CD4-positive, alpha-beta memory T cell (primary cell): ENCODE measurements at regions not wholly inside any gene's neighbourhood (a gene's known extent, or its start where the extent isn't known, plus 50 kb on each side); places are given as distances from the start of the nearest gene placed in this dataset.
"Not testable (repeated sequence)": the region's sequence is repeated elsewhere in the genome, so short reads cannot be mapped to it uniquely, and the experiment has no call there.

Source experiments
- CTCF ChIA-PET: fragments of 350-600 bp; sonication (Branson Sonifier 250); formaldehyde crosslinking; loops from one replicate; lab custom pipeline; 2021; ENCODE audit warnings: inconsistent platforms; ENCODE audit not compliant: partially characterized antibody; lab: Charles Lee
- POLR2A ChIA-PET: fragments of 350-600 bp; sonication (Branson Sonifier 250); formaldehyde crosslinking; loops from one replicate; lab custom pipeline; 2021; ENCODE audit not compliant: partially characterized antibody; lab: Charles Lee
- DNase-seq, 5 donors: peaks; one replicate each; pipeline versions ENCODE4 v3.0.0 to v3.0.0-alpha.2; 2020 to 2022; ENCODE audit warnings: mixed read lengths in 1 of 5
- H3K27ac ChIP-seq: one replicate; pipeline ENCODE4 v1.7.0; 2013; ENCODE audit warnings: low read depth, low read length
- H3K27me3 ChIP-seq: 2 replicates; pipeline ENCODE4 v1.7.0; 2013; ENCODE audit warnings: mild to moderate bottlenecking, low read length, moderate library complexity; ENCODE audit not compliant: insufficient read depth
- H3K36me3 ChIP-seq: 2 replicates; pipeline ENCODE4 v1.7.0; 2013; ENCODE audit warnings: mild to moderate bottlenecking, low read length, moderate library complexity; ENCODE audit not compliant: insufficient read depth
- H3K4me1 ChIP-seq: 2 replicates; pipeline ENCODE4 v1.7.0; 2013; ENCODE audit warnings: mild to moderate bottlenecking, low read length, moderate library complexity; ENCODE audit not compliant: insufficient read depth
- H3K4me3 ChIP-seq, 2 donors: one replicate each; pipeline ENCODE4 v1.7.0; 2013; ENCODE audit warnings: low read length in 2 of 2, mild to moderate bottlenecking in 1 of 2
- H3K9me3 ChIP-seq, 2 donors: one replicate each; pipeline ENCODE4 v1.7.0; 2013; ENCODE audit warnings: low read length in 2 of 2, control low read depth in 1 of 2; ENCODE audit not compliant: control insufficient read depth in 1 of 2
- H3K27ac Mint-ChIP-seq, 7 donors: one replicate each; pipeline ENCODE4 v1.8.0; 2020 to 2021; ENCODE audit warnings: mixed read lengths in 7 of 7, mild to moderate bottlenecking in 6 of 7, inconsistent platforms in 3 of 7, moderate library complexity in 3 of 7
- H3K27me3 Mint-ChIP-seq, 2 donors: one replicate each; pipeline ENCODE4 v1.8.0; 2020 to 2021; ENCODE audit warnings: mixed read lengths in 2 of 2
- H3K36me3 Mint-ChIP-seq, 2 donors: one replicate each; pipeline ENCODE4 v1.8.0; 2020 to 2021; ENCODE audit warnings: mixed read lengths in 2 of 2, inconsistent platforms in 1 of 2, mild to moderate bottlenecking in 1 of 2
- H3K4me1 Mint-ChIP-seq, 4 donors: one replicate each; pipeline ENCODE4 v1.8.0; 2020 to 2021; ENCODE audit warnings: mixed read lengths in 4 of 4, mild to moderate bottlenecking in 1 of 4
- H3K4me3 Mint-ChIP-seq, 8 donors: one replicate each; pipeline ENCODE4 v1.8.0; 2020 to 2021; ENCODE audit warnings: mixed read lengths in 8 of 8, mild to moderate bottlenecking in 7 of 8, moderate library complexity in 6 of 8, inconsistent platforms in 3 of 8
- H3K9me3 Mint-ChIP-seq, 8 donors: one replicate each; pipeline ENCODE4 v1.8.0; 2020 to 2021; ENCODE audit warnings: mixed read lengths in 8 of 8, mild to moderate bottlenecking in 5 of 8, inconsistent platforms in 3 of 8, moderate library complexity in 1 of 8
- intact Hi-C: fragments of 100-400 bp; cut with micrococcal nuclease; formaldehyde crosslinking; loops from one replicate; pipeline ENCODE4 v1.15.1; 2023

DNA sequence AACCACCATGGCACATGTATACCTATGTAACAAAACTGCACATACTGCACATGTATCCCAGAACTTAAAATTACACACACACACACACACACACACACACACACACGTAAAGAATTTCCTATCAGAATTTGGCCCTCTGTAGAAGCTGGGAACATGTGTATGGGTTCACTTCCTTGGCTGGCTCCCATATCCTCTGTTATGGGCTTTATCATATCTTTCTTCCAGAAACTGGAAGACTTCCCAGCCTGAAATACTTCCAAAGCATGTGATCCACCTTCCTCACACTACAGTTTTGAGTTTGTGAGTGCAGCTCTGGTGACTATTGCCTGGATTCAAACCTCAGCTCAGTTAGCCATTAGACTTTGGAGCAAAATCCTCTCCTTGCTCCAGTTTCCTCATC, 78.6 kb upstream of the GDNF start:
- H3K4me1 Mint-ChIP-seq, result no peaks in the 10 kb centered on the region
- no peak overlapping the region for H3K4me3 ChIP-seq
- peaks cover 8 to 13% of the 10 kb centered on the region in 2 donors for H3K27me3 Mint-ChIP-seq
- H3K27ac Mint-ChIP-seq, result no peak overlapping the region
- H3K4me3 Mint-ChIP-seq, result no peak overlapping the region
- CTCF ChIA-PET, result no interaction called here
- peaks cover 0 to 7% (median 2%) of the 10 kb centered on the region in 8 donors for H3K9me3 Mint-ChIP-seq
- no peaks in the 10 kb centered on the region for H3K27me3 ChIP-seq
- no peaks in the 10 kb centered on the region for H3K4me1 ChIP-seq
- no peaks in the 10 kb centered on the region for H3K9me3 ChIP-seq
- no peaks in the 10 kb centered on the region for H3K36me3 ChIP-seq
- H3K36me3 Mint-ChIP-seq, result no peaks in the 10 kb centered on the region
- no peak overlapping the region for H3K27ac ChIP-seq
- intact Hi-C loops, result no loop called here
- POLR2A ChIA-PET, result no interaction called here
- no peak for DNase-seq

DNA sequence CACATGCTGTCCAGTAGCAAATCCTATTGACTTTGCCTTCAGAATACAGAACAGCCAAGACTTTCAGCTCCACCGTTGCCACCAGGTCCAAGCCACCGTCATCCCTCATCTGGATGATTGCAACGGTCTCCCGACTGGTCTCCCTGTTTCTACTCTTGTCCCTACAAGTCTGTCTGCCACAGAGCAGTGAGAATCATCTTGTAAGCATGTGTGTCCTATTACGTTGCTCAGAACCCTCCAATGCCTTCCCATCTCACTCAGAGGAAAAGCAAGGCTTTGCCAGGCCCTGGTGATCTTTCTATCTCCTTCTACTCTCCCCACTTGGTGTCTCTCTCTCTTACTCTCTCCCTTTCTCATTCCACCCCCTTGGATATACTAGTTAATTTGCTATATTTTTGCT, 76.7 kb upstream of the GDNF start:
- no peak for DNase-seq
- Histone ChIP-seq H3K4me3 (no peak overlapping the region), H3K4me1 (no peaks in the 10 kb centered on the region), H3K27ac (no peak overlapping the region), H3K36me3 (no peaks in the 10 kb centered on the region), H3K27me3 (no peaks in the 10 kb centered on the region), H3K9me3 (no peaks in the 10 kb centered on the region)
- Mint-ChIP-seq H3K9me3 (peaks cover 0 to 5% (median 2%) of the 10 kb centered on the region in 8 donors), H3K36me3 (no peaks in the 10 kb centered on the region), H3K27me3 (peaks cover 5 to 10% of the 10 kb centered on the region in 2 donors), H3K4me1 (no peaks in the 10 kb centered on the region), H3K27ac (no peak overlapping the region), H3K4me3 (no peak overlapping the region)
- intact Hi-C loops, result no loop called here
- ChIA-PET POLR2A (no interaction called here), CTCF (no interaction called here)

DNA sequence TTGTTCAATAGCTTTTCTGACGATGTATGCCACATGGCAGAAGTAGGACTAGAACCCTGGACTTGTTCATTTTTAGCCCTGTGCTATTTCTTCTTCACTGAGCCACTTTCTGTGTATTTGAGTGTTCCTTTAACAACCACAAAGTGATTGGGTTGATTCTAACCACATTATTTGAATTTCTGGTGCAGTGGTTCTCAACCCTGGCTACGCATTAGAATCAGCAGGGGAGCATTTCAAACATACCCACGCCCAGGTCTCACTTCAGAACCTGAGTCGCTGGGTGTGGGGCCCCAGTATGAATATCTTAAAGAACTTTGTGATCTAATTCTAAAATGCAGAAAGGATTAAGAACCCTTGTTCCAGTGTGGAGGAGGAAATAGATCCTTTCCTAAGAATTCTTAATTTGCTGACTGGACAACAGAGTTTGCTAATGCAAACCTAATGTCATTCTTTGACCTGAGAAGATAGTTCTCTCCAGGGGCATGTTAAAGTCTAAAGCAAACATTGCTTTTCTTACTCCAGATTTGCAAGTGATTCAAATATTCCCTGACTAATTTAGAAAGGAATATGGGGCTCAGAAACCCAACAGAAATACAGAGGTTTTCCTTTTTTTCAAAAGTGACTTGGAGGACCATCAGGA, 75.4 kb upstream of the GDNF start:
- DNase-seq, result no peak
- Mint-ChIP-seq H3K27me3 (peaks cover 7 to 15% of the 10 kb centered on the region in 2 donors), H3K27ac (no peak overlapping the region), H3K36me3 (no peaks in the 10 kb centered on the region), H3K9me3 (peaks cover 0 to 3% (median 2%) of the 10 kb centered on the region in 8 donors), H3K4me1 (no peaks in the 10 kb centered on the region), H3K4me3 (no peak overlapping the region)
- ChIA-PET CTCF (no interaction called here), POLR2A (no interaction called here)
- Histone ChIP-seq H3K4me3 (no peak overlapping the region), H3K9me3 (no peaks in the 10 kb centered on the region), H3K27me3 (no peaks in the 10 kb centered on the region), H3K27ac (no peak overlapping the region), H3K36me3 (no peaks in the 10 kb centered on the region), H3K4me1 (no peaks in the 10 kb centered on the region)
- intact Hi-C loops, result no loop called here

DNA sequence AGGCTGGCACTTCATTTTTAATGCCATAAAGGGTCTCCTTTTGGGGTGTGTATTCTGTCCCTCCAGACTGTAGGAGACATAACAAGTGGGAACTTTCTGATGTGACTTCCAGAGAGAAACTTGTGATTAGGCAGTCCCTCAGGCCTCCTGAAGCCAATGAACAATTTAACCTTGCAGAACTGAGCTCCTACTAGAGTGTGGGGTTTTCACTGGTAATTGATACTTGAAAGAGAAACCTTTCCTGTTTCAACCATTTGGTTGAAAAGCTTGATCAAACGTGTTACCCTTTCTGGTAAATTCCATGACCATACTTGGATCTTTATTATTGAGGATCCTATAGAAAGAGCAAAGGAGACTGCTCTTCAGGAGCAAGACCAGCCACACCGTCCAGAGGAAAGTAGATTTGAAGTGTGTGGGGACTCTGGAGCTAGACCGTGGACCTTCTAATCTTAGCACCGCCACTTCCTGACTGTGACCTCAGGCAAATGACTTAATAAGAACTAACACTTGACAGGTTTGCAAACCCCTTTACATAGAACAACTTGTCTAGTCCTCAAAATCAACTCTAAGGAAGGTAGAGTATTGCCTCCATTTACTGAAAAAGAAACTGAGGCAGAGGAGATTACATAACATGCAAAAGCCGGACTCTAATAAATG, 69.9 kb upstream of the GDNF start:
- H3K9me3 Mint-ChIP-seq, H3K4me3 Mint-ChIP-seq, H3K4me1 ChIP-seq, intact Hi-C loops, H3K27me3 ChIP-seq, H3K9me3 ChIP-seq, CTCF ChIA-PET, H3K4me1 Mint-ChIP-seq, POLR2A ChIA-PET, DNase-seq, H3K27ac Mint-ChIP-seq, H3K36me3 Mint-ChIP-seq, H3K36me3 ChIP-seq, H3K4me3 ChIP-seq, H3K27ac ChIP-seq: not testable (repeated sequence)
- H3K27me3 Mint-ChIP-seq, result peaks cover 12 to 20% of the 10 kb centered on the region in 2 donors

DNA sequence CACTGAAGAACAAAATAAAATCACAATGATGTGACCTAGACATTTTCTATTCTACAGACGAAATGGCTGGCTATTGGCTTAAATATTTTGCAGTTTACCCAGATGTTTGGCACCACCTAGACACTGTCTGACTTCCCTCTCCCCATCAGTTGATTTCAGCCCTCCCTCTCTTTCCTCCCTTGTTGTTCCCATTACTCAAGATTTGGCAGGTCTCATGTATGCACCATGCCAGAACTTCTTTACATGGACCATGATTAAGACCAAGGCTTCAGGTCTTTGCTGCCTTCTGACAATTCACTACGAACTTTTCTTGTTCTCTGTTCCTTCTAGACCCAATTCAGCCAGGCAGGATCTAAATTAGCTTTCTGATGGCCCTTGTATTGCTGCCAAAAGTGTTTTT, 66.6 kb upstream of the GDNF start:
- H3K36me3 Mint-ChIP-seq, result no peaks in the 10 kb centered on the region
- POLR2A ChIA-PET, result no interaction called here
- no peak overlapping the region for H3K4me3 ChIP-seq
- no peaks in the 10 kb centered on the region for H3K4me1 Mint-ChIP-seq
- no peaks in the 10 kb centered on the region for H3K36me3 ChIP-seq
- H3K27ac Mint-ChIP-seq, result no peak overlapping the region
- no peaks in the 10 kb centered on the region for H3K27me3 ChIP-seq
- CTCF ChIA-PET, result no interaction called here
- H3K4me1 ChIP-seq, result no peaks in the 10 kb centered on the region
- H3K9me3 Mint-ChIP-seq, result peaks cover 0 to 10% (median 4%) of the 10 kb centered on the region in 8 donors
- intact Hi-C loops, result no loop called here
- no peak for DNase-seq
- no peak overlapping the region for H3K27ac ChIP-seq
- no peak overlapping the region for H3K4me3 Mint-ChIP-seq
- H3K27me3 Mint-ChIP-seq, result peaks cover 11 to 19% of the 10 kb centered on the region in 2 donors
- H3K9me3 ChIP-seq, result no peaks in the 10 kb centered on the region

DNA sequence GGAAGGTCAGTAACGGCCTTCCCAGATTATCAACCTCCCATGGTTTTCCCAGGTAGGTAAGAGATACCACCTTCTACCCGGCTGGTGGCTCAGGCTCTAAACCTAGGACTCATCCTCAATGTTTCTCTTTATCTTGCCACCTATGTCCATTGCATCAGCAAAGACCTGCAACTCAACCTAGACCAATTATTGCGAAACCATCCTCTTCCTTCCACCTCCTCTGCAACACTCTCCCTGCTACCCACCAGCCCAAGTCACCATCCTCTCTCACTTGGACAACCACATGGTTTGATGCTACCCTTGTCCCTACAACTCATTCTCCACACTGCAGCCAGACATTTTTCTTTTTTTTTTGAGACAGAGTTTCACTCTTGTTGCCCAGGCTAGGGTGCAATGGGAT, 65.4 kb upstream of the GDNF start:
- no peaks in the 10 kb centered on the region for H3K4me1 Mint-ChIP-seq
- no peaks in the 10 kb centered on the region for H3K27me3 ChIP-seq
- no peak overlapping the region for H3K27ac ChIP-seq
- peaks cover 5 to 21% of the 10 kb centered on the region in 2 donors for H3K27me3 Mint-ChIP-seq
- H3K9me3 ChIP-seq, result no peaks in the 10 kb centered on the region
- H3K36me3 Mint-ChIP-seq, result no peaks in the 10 kb centered on the region
- no peaks in the 10 kb centered on the region for H3K4me1 ChIP-seq
- ChIA-PET CTCF (no interaction called here), POLR2A (no interaction called here)
- H3K27ac Mint-ChIP-seq, result no peak overlapping the region
- no peak overlapping the region for H3K4me3 Mint-ChIP-seq
- no peak for DNase-seq
- H3K4me3 ChIP-seq, result no peak overlapping the region
- no peaks in the 10 kb centered on the region for H3K36me3 ChIP-seq
- H3K9me3 Mint-ChIP-seq, result peaks cover 0 to 10% (median 4%) of the 10 kb centered on the region in 8 donors
- intact Hi-C loops, result no loop called here

DNA sequence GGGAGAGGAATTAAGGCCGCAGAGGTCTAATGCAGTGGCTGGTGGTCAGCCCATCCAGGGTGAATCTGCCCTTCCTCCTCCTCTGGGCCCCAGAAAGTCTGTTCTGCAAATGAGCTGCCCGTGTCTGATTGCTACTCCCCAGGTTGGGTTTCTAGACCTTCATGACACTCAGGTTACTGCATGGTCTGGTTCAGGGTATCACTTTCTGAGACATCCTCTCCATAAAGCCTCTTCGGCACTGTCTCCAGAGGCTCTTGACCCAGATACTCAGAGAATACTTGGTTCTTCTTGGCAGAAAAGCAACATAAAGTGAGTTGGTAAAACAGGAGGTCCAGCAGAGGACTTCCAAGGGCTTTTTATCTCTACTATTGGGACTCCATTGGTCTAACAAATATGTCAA, 62.5 kb upstream of the GDNF start:
- Histone ChIP-seq H3K4me1 (no peaks in the 10 kb centered on the region), H3K36me3 (no peaks in the 10 kb centered on the region), H3K9me3 (no peaks in the 10 kb centered on the region), H3K4me3 (no peak overlapping the region), H3K27ac (no peak overlapping the region), H3K27me3 (no peaks in the 10 kb centered on the region)
- CTCF ChIA-PET, result no interaction called here
- intact Hi-C loops, result no loop called here
- Mint-ChIP-seq H3K27ac (no peak overlapping the region), H3K27me3 (peaks cover 4 to 9% of the 10 kb centered on the region in 2 donors), H3K4me3 (no peak overlapping the region), H3K9me3 (peaks cover 0 to 10% (median 4%) of the 10 kb centered on the region in 8 donors), H3K36me3 (no peaks in the 10 kb centered on the region), H3K4me1 (no peaks in the 10 kb centered on the region)
- POLR2A ChIA-PET, result no interaction called here
- DNase-seq, result no peak
